ENCODE measurements at regions not wholly inside any gene's neighbourhood (a gene's known extent, or its start where the extent isn't known, plus 50 kb on each side); places are given as distances from the start of the nearest gene placed in this dataset.

DNA sequence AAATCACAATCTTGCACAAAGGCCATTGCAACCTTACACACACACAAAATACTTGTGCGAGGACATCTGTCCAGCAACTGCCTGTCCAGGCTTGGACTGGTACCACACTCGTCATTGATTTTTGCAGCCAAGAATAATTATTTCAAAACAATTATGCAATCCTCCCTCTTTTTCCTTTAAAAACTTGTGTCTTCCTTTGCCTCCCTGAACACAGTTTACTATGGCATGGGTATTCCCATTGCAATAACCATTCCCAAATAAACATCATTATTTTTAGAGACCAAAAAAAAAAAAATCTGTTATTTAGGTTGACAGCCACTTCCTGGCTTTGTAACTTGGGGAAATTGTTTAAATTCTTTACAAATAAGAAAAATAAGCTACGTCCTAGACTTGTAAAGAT, 54.0 kb downstream of the C11orf91 start:
- Histone ChIP-seq H3K27ac (no peak overlapping the region), H3K4me3 (no peak overlapping the region)

DNA sequence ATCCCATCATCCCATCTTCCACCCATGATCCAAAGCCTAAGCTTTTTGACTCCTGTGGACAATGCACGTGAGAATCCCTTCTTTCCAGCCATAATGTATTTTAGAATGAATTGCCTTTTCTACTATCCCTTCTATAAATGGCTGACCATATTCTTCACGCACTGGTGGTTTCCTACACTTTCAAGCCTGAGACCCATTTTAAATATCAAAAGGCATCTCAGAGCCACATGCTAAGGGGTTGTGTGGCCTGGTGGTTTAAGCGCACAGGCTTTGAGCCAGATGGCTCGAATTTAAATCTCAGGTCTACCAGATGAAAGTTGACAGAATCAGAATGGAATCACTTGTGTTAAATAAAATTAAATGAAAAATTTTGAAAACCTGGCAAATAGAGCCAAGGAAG, 54.5 kb downstream of the C11orf91 start:
- H3K4me3 ChIP-seq = no peak overlapping the region
- H3K27ac ChIP-seq = no peak overlapping the region

DNA sequence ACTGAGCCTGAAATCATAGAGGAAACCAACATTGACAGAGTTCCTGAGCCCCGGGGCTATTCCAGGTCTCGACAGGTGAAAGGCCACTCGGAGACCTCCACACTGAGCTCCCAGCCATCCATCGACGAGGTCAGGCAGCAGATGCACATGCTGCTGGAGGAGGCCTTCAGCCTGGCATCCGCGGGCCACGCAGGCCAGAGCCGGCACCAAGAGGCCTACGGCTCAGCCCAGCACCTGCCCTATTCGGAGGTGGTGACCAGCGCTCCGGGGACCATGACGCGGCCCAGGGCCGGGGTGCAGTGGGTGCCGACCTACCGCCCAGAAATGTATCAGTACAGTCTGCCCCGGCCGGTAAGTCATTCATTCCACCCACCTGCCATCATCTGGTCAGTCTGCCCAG, 54.9 kb downstream of the C11orf91 start:
- H3K27ac ChIP-seq = no peak overlapping the region
- no peak overlapping the region for H3K4me3 ChIP-seq

DNA sequence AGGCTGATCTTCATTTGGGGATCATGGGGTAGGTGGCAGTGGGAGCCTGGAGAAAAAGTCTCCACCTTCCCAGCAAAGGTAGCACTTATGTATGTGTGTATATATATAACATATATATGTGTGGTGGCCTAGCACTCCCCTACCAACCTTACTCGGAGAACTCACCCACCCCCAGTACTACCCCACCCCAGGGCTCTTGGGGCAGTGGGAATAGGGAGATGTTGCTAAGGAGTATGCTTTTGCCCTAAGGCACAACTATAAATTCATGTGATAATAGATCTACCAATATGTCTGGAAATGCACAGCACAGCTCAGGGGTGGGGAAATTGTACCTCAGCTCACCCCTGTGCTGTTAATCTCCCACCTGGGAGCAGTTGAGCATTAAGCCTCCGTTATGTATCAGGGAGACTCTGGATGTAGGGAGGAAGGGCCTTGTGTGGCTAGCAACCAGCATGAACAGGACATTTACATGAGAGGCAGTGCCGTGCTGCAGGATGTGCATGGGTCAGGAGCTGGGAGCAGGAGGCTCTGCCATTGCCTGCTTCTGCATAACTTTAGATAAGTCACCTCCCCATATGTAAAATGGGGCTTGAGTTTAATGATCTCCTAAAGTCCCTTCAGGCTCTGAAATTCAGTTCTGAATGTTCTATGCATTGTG, 57.3 kb downstream of the C11orf91 start:
- no peak overlapping the region for H3K4me3 ChIP-seq
- peak overlapping the region in 4 of 21 experiments; percentile 21 to 38 (median 22) for H3K27ac ChIP-seq

DNA sequence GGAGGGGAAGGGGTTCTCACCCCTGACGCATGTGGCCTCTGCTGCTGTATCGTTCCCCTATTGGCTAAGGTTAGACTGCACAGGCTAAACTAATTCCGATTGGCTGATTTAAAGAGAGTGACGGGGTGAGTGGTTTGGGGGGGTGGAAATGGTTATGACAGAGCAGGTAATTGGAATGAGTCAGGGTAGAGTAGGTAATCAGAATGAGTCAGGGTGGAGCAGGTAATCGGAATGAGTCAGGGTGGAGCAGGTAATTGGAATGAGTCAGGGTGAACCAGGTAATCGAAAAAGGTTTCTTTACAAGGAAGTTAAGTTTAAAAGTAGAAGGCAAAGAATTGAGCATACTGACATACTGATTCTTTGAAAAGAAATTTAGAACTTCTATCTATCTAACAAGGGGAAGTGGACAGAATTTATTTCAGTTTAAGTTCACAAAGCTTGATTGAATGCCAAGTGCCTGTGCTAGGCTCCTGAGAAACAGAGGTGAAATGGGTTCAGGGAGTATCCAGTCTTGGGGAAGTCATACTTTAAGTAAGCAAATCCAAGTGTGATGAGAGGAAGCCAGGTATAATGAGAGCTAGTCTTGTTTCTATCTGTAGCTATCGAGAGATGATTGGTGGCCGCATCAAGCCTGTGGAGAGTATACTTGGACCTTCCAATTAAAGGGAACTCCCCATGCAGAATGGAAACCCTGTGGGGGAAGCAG, 58.0 kb downstream of the C11orf91 start:
- peak overlapping the region in 4 of 21 experiments; percentile 21 to 38 (median 22) for H3K27ac ChIP-seq
- no peak overlapping the region for H3K4me3 ChIP-seq

DNA sequence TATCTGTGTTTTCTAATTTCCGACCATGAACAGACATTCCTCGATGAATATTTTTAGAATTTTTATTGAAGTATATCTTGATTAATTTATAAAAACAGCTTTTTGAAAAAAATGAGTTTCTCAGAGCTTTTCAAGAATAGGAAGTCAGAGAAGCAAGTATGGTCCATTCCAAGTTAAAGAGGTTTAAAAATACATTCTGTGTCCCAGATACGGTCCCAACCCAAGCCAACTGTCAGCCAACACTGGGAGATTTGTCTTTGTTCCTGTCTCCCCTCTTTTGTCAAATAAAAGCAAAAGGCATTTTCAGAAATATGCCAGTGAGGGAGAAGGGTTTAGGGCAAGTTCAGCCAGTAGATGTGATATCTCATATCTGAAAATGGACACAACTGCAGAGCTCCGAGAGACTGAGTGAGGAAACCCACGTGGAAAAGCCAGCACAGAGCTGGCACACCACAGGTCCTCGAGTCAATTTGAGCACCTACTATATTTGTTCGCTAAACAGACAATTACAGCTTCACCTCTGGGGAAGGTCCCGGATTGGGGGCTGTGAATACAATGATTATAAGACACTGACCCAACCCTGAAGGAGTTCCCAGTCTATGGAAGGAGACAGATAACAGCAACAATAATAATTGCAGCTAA, 59.8 kb downstream of the C11orf91 start:
- Histone ChIP-seq H3K4me3 (no peak overlapping the region), H3K27ac (no peak overlapping the region)

DNA sequence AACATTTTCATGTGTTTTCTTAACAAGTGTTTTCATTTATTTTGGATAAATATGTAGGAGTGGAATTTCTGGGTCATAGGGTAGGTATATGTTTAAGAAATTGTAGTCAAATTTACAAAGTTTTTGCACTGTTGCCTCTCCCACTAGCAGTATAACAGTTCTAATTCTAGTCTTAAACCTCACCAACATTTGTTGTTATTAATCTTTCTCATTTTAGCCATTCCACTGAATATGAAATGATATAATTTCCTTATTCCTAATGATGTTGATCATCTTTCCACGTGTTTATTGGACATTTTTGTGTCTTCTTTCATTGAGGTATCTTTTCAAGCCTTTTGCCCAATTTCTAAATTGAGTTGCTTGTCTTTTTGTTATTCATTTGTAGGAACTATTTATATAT, 62.0 kb downstream of the C11orf91 start:
- H3K4me3 ChIP-seq = no peak overlapping the region

DNA sequence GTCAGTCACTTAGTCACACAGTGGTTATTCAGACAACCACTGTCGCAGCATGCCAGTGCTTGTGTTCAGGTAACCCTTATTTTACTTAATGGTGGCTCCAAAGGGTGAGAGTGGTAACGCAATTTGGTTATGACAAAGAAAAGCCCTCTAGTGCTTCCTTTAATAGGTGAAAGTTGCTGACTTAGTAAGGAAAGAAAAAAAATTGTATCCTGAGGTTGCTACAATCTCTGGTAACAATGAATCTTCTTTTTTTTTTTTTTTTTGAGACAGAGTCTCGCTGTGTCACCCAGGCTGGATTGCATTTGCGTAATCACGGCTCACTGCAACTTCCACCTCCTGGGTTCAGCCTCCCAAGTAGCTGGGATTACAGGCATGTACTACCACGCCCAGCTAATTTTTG, 64.5 kb downstream of the C11orf91 start:
- H3K4me3 ChIP-seq = no peak overlapping the region
- H3K27ac ChIP-seq = peak overlapping the region in 2 of 21 experiments; percentile 18 to 19

More for the DNA sequence above, 62.0 kb downstream of the C11orf91 start:
- no peak overlapping the region for H3K27ac ChIP-seq

DNA sequence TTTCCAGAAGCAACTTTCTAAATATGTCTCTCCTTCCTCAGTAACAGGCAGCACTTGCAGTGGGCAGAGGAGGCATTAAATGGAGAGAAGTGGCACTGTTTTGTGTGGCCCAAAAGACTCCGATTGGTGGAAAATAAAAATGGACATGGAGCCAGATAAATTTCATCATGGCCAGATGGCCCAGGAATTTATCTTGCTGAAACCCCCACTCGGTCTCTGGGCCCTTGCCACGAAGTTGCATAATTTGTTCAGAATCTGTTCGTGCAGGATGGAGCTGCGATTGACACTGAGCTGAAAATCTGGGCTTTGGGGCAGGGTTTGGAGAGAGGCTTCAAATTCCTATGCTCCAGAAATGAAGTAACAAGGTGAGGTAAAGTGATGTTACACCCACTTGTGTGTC, 65.5 kb downstream of the C11orf91 start:
- Histone ChIP-seq H3K4me3 (no peak overlapping the region), H3K27ac (peak overlapping the region in 1 of 21 experiments; percentile 38)

DNA sequence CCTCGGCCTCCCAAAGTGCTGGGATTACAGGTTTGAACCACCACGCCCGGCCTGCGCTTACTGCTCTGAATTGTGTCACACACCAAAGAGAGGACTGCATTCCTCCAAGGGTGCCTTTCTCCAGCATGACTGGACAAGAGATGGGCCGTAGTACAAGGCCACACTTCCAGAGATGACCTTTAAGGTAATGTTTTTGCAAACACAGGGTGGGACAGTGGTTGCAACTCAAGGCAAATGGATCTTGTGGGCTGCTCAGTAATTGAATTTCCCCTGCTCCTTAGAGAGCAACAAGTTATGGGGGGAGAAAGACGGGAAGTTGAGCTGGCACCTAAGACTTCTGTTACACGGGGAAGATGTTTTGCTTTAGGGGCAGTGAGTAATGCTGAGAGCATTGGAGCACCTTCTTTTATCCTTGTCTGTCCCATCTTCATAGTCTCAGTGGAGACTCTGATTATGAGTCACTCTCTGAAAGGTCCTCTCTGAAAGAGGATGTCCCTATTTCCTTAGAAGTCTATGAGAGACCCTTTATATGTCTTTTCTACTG, 66.3 kb downstream of the C11orf91 start:
- H3K4me3 ChIP-seq = no peak overlapping the region
- peak overlapping the region in 2 of 21 experiments; percentile 44 to 50 for H3K27ac ChIP-seq

DNA sequence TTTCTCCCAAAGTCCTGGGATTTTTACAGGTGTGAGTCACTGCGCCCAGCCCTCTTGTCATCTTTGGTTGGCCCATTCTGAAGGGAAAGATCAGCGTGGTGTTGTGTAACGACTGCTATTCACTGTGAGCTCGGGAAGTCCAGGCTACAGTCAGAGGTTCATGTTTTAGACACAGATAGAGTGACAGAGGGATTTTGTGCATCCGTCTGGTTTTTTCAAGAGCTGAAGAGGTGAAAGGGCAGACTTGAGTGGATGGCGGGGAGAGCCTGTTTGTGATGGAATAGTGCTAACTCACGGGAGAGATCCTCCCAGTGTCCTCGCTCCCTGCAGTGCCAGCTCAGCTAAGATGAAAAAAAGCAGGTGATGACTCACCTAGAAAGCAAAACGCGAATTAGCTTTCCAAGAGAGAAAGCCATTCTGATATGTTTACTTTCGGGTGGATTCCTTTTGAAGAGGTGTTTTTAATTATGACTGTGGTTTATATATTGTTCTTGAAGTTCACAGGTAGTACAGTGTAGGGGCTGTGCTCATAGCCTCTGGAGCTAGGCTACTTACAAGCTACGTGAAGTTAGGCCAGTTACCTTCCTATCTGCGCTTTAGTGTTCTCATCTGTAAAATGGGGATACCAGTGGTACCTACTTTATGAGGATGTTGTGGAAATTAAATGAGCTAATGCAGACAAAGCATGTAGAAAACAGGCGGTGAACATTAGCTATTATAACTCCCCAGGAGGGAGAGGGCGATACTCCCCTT, 67.2 kb downstream of the C11orf91 start:
- Histone ChIP-seq H3K4me3 (no peak overlapping the region), H3K27ac (peak overlapping the region in 5 of 21 experiments; percentile 16 to 50 (median 44))

DNA sequence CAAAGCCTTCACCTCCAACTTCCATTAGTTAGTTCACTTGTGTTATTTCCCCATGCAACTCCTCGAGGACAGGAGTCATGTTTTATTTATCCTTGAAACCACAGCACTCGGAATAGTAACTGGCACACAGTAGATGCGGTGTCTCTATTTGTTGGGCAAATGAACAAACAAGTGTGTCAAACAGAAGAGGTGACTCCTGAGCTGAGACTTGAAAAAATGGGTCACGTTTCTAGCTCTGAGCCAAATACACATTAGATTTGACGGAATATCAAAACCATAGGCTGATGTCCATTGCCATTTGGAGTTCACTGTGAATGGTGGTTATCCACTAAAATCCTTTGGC, 68.9 kb downstream of the C11orf91 start:
- Histone ChIP-seq H3K4me3 (no peak overlapping the region), H3K27ac (peak overlapping the region in 1 of 21 experiments; percentile 57)

DNA sequence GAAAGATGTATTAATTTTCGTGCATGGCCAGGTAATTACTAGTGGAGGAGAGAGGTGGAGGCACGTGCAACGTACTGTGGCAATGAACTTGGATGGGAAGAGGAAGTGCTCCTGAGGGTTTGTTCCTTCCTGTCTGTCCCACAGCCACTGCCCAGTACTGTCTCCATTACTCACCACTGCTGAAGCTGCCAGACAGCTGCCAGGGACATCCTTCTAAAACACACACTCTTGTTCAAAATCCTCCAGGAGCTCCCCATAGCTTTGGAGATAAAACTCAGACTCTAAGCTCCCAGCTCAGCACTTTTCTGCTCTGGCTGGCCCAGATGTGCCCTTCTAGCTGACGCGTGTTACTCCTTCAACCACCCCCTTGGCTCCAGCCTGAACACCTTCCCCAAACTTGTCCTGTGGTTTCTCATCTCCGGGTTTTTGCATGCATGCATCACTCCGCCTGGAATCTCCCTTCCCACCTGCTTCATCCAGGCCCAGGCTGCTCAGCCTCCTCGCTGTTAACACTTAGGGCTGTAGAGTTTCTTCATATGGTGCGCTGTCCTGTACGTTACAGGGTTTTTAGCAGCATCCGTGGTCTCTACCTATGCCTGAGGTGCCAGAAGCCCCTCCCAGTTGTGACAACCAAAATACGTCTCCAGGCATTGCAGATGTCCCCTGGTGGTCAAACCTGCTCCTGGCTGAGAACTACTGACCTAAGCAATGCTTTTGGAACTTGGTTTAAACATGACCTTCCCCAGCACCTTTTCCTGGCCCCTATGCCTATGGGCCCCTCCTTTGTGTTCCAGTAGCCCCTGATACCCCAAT, 69.5 kb downstream of the C11orf91 start:
- peak overlapping the region in 1 of 21 experiments; percentile 57 for H3K27ac ChIP-seq

DNA sequence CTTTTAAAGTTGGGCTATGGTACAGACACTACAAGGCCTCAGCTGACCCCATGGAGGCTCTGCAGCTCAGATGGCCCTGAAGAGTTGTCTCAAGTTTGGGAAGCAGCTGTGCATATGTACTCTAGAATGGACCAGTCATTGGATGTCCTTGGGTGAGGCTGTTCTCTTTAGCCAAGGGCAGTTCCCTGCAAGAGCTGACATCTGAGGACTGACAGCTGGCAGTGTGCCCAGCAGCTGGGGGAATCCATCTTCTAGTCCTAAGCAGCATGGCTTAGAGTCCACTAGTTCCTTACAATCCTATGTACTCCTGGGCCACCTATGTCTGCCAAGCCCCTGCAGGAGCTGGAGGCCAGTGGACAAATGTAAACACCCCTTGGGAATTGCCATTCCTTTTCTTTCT, 76.5 kb downstream of the C11orf91 start:
- H3K27ac ChIP-seq = no peak overlapping the region
- H3K4me3 ChIP-seq = no peak overlapping the region

More for the DNA sequence above, 69.5 kb downstream of the C11orf91 start:
- no peak overlapping the region for H3K4me3 ChIP-seq

DNA sequence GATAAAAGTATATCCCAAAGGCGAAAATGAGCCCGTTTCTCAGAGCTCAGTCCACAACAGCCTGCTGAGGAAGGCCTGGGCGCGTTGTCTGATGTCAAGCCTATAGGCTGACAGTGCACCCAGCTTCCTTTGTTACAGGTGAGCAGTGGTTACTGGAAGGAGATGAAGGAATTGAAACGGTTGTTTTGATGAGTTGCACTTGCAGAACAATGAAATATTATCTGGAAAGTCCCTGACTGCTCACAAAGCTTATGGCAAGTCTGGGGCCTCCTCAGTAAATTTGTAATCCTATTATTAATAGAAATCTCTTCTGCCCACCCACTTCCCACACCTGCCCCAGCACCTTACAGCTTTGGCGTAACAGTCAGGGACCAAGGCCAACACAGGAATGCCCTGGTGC, 77.8 kb downstream of the C11orf91 start:
- no peak overlapping the region for H3K4me3 ChIP-seq
- no peak overlapping the region for H3K27ac ChIP-seq

DNA sequence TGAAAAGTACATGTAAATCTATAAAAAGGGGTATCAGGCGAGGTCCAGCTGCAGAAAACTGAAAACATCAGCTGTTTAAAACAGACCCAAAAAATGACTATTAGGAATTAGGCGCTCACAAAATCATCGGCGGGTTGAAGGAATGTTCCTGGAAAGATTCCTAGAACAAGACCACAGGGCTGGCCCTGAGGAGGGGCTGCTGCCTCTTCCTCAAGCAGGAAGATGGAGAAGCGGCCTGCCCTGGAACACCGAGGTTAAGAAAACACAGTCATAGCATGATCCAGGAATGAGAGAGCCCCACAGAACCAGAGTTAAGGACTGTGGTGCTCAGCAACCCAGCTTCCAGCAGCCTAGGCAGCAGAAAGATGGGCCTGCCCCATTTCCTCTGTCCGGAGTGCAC, 78.4 kb downstream of the C11orf91 start:
- Histone ChIP-seq H3K4me3 (no peak overlapping the region), H3K27ac (no peak overlapping the region)

DNA sequence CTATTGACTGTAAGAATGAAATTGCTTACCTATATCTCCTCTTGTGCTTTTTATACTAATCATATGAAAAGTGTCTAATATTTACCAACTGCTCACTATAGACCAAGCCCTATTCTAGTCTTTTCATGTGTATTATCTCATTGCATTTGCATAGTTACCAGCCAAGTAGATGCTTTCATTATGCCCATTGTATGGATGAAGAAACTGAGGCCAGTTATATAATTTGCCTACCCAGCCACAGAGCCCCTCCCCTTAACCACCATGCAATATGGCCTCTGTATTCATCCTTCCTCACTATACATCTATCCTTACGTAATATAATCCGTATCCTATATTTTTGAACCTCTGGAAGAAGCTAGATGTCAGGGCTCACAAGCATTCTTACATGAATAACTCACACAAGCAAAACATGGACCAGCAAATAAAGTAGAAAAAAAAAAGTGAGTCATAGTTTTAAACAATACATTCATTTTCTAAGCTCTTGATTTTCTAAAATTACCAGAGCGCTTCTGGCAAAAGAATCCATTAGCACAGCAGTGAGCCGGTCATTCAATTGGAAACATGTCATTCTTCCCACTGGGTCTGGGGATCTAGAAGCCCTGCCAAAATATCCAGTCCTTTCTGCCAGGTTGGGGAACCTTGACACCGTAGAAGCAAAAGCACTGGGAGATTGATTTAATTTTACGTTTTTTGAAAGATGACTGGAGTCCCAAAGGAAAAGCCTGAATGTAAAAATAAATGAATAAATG, 80.0 kb downstream of the C11orf91 start:
- peak overlapping the region in 1 of 21 experiments; percentile 38 for H3K27ac ChIP-seq
- H3K4me3 ChIP-seq = no peak overlapping the region

DNA sequence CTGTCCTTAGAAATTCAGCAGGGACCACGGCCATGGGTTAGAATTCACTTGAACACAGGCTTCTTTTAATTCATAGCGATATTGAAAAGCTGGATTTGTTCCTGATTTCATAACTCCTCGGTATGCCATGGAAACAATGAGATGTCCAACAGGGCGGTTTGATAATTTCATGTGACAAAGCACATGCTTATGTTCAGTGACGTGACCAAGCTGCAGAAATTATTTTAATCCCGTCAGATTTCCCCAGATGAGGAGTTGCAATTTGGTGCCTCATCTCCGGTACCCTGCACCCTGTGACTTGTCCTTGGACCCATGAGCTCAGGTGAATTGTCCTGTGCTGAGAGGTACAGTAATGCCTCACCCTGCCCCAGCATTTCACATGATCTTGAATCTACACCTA, 81.7 kb downstream of the C11orf91 start:
- Histone ChIP-seq H3K4me3 (no peak overlapping the region), H3K27ac (no peak overlapping the region)

DNA sequence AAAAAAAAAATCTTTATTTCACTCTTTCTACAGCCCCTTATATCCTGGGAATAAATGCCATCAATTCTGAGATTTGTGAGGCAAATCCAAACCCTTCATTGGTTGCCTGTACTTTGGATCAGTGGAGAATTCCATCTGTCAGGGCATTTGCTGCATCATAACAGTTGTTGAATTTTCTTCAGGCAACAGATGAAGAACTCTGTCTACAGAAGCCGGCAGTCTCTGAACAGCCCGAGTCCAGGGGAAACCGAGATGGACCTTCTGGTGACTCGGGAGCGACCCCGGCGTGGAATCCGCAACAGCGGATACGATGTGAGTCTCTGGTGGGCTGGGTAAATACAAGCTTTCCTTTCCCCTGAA, 82.3 kb downstream of the C11orf91 start:
- Histone ChIP-seq H3K27ac (no peak overlapping the region), H3K4me3 (no peak overlapping the region)
